Esophagus muscularis mucosa (tissue), 4 donors: ENCODE measurements at regions not wholly inside any gene's neighbourhood (a gene's known extent, or its start where the extent isn't known, plus 50 kb on each side); places are given as distances from the start of the nearest gene placed in this dataset.
A peak's percentile ranks its signal among the peaks of the same experiment; 100 is the strongest.

Experiments used
- DNase-seq: peaks from one replicate; pipeline ENCODE4 v3.0.0-alpha.2; 2017; ENCODE audit errors: extremely low spot score
- H3K27ac ChIP-seq, 4 donors: fragments of 200-600 bp; sonication (generic); replicated peaks in 1 of 4; 1 replicate in 3 of 4; 2 replicates in 1 of 4; pipeline ENCODE4 v1.5.1; 2016 to 2019; ENCODE audit warnings: mild to moderate bottlenecking in 1 of 4
- H3K27me3 ChIP-seq, 4 donors: fragments of 200-600 bp; sonication (generic); one replicate each; pipeline versions ENCODE4 v1.5.1 to v1.6.0; 2016 to 2019
- H3K36me3 ChIP-seq, 4 donors: fragments of 200-600 bp; sonication (generic); one replicate each; pipeline ENCODE4 v1.5.1; 2016 to 2019
- H3K4me1 ChIP-seq, 4 donors: fragments of 200-600 bp; sonication (generic); one replicate each; pipeline ENCODE4 v1.5.1; 2016 to 2019
- H3K4me3 ChIP-seq, 4 donors: fragments of 200-600 bp; sonication (generic); 1 replicate in 2 of 4; 2 replicates in 2 of 4; pipeline ENCODE4 v1.5.1; 2016 to 2019; ENCODE audit warnings: mild to moderate bottlenecking in 4 of 4, moderate library complexity in 1 of 4
- H3K9me3 ChIP-seq, 4 donors: fragments of 200-600 bp; sonication (generic); 1 replicate in 3 of 4; 2 replicates in 1 of 4; pipeline ENCODE4 v1.5.1; 2016 to 2019
- CTCF ChIP-seq, 3 experiments: fragments of 200-600 bp in 2 of 3; fragments of 450-650 bp in 1 of 3; sonication (generic) in 2 of 3; IDR thresholded peaks; one replicate each; pipeline ENCODE4 v1.5.1; 2017 to 2019; ENCODE audit warnings: antibody characterized with exemption in 3 of 3, mild to moderate bottlenecking in 2 of 3, moderate library complexity in 1 of 3
- EP300 ChIP-seq: sonication (generic); formaldehyde crosslinking; IDR thresholded peaks from one replicate; pipeline ENCODE4 v1.6.1; 2017; ENCODE audit warnings: antibody characterized with exemption
- POLR2A ChIP-seq: fragments of 450-650 bp; IDR thresholded peaks from one replicate; pipeline ENCODE4 v1.6.1; 2017; ENCODE audit warnings: antibody characterized with exemption, moderate library complexity, mild to moderate bottlenecking, low read depth
- POLR2AphosphoS5 ChIP-seq, 2 donors: sonication (generic); formaldehyde crosslinking; IDR thresholded peaks; one replicate each; pipeline ENCODE4 v1.6.1; 2017; ENCODE audit warnings: antibody characterized with exemption in 2 of 2
- WGBS: methylation state at CpG from one replicate; pipeline ENCODE4 v1.1.5; 2018; 5-methylcytosine and 5-hydroxymethylcytosine counted together
- intact Hi-C: fragments of 100-400 bp; cut with DNase I; formaldehyde crosslinking; loops from one replicate; pipeline ENCODE4 v1.15.1; 2023

GRCh38 chr12:23193552-23193951 is 568.6 kb downstream of the ETNK1 start:
- intact Hi-C loops, result no loop called here
- H3K9me3 ChIP-seq, result no peaks in the 10 kb centered on the region
- WGBS, result 100% methylated on average over 2 of the region's 2 CpGs
- no peaks in the 10 kb centered on the region for H3K36me3 ChIP-seq
- H3K27me3 ChIP-seq, result no peaks in the 10 kb centered on the region
- DNase-seq, result no peak
- TF ChIP-seq POLR2AphosphoS5 (IDR thresholded peaks at IDR 0.05) (no peak), CTCF (IDR thresholded peaks at IDR 0.05) (no peak), POLR2A (no peak), EP300 (no peak)
- H3K4me1 ChIP-seq, result no peaks in the 10 kb centered on the region
- no peak overlapping the region for H3K4me3 ChIP-seq
- no peak overlapping the region for H3K27ac ChIP-seq

GRCh38 chr12:23197266-23197665 is 572.3 kb downstream of the ETNK1 start:
- no peak for TF ChIP-seq POLR2A
- H3K27me3 ChIP-seq, result no peaks in the 10 kb centered on the region
- intact Hi-C loops, result no loop called here
- peaks cover 0 to 5% (median 0%) of the 10 kb centered on the region in 4 donors for H3K9me3 ChIP-seq
- no peak for DNase-seq
- H3K36me3 ChIP-seq, result no peaks in the 10 kb centered on the region
- no peak overlapping the region for H3K27ac ChIP-seq
- H3K4me3 ChIP-seq, result no peak overlapping the region
- no peaks in the 10 kb centered on the region for H3K4me1 ChIP-seq
- 86% methylated on average over 4 of the region's 4 CpGs for WGBS

GRCh38 chr12:23202728-23203127 is 577.8 kb downstream of the ETNK1 start:
- no peaks in the 10 kb centered on the region for H3K27me3 ChIP-seq
- intact Hi-C loops, result loop anchor here (10.0 kb wide), 2 partner anchors 1392 to 1932 kb away; no protein-coding TSS in a partner anchor
- no peak overlapping the region for H3K4me3 ChIP-seq
- no peak overlapping the region for H3K27ac ChIP-seq
- TF ChIP-seq CTCF (IDR thresholded peaks at IDR 0.05) (no peak), EP300 (no peak)
- DNase-seq, result no peak
- H3K9me3 ChIP-seq, result peaks cover 0 to 5% (median 0%) of the 10 kb centered on the region in 4 donors
- 69% methylated on average over 4 of the region's 4 CpGs for WGBS
- H3K36me3 ChIP-seq, result no peaks in the 10 kb centered on the region
- no peaks in the 10 kb centered on the region for H3K4me1 ChIP-seq

- no peak overlapping the region for H3K27ac ChIP-seq
- no peaks in the 10 kb centered on the region for H3K36me3 ChIP-seq
- H3K4me3 ChIP-seq, result no peak overlapping the region
- H3K4me1 ChIP-seq, result no peaks in the 10 kb centered on the region
- WGBS, result 21% methylated on average over 3 of the region's 3 CpGs
- DNase-seq, result no peak
- intact Hi-C loops, result loop anchor here (10.0 kb wide), 2 partner anchors 1390 to 1930 kb away; no protein-coding TSS in a partner anchor
- H3K27me3 ChIP-seq, result no peaks in the 10 kb centered on the region
- no peaks in the 10 kb centered on the region for H3K9me3 ChIP-seq
- no peak for TF ChIP-seq EP300
- no peak for TF ChIP-seq POLR2A
- TF ChIP-seq CTCF (IDR thresholded peaks at IDR 0.05), result peak; percentile 82 to 95 (median 91)
- no peak for TF ChIP-seq POLR2AphosphoS5 (IDR thresholded peaks at IDR 0.05)
Observed at GRCh38 chr12:23204933-23205778, 580.2 kb downstream of the ETNK1 start.

- DNase-seq, result no peak
- Histone ChIP-seq H3K27ac (no peak overlapping the region), H3K4me1 (no peaks in the 10 kb centered on the region), H3K9me3 (peaks cover 0 to 1% (median 0%) of the 10 kb centered on the region in 4 donors), H3K27me3 (no peaks in the 10 kb centered on the region), H3K36me3 (no peaks in the 10 kb centered on the region), H3K4me3 (no peak overlapping the region)
- 94% methylated on average over 2 of the region's 2 CpGs for whole genome bisulfite sequencing
- TF ChIP-seq POLR2AphosphoS5 (IDR thresholded peaks at IDR 0.05) (no peak), POLR2A (no peak)
- intact Hi-C loops, result loop anchor here (10.0 kb wide), 2 partner anchors 1385 to 1925 kb away; no protein-coding TSS in a partner anchor
Observed at GRCh38 chr12:23209793-23210192, 584.8 kb downstream of the ETNK1 start.
